HepG2 (cell line): ENCODE measurements at regions not wholly inside any gene's neighbourhood (a gene's known extent, or its start where the extent isn't known, plus 50 kb on each side); places are given as distances from the start of the nearest gene placed in this dataset.

ENCODE experiments used
- CREB1 ChIP-seq, 2 experiments: fragments of 450-650 bp in 1 of 2; IDR thresholded peaks; 2 replicates each; pipeline ENCODE4 v1.6.1; 2016 to 2017; ENCODE audit warnings: control low read depth in 1 of 2, mild to moderate bottlenecking in 1 of 2, missing compliant biosample characterization in 1 of 2, missing genetic modification characterization in 1 of 2
- EP300 ChIP-seq, 3 experiments: sonication (generic) in 1 of 3; formaldehyde crosslinking in 1 of 3; IDR thresholded peaks; 2 replicates each; pipeline versions ENCODE4 v1.5.1 to v1.6.1; 2011 to 2020; ENCODE audit warnings: low read depth in 2 of 3, low read length in 2 of 3, borderline replicate concordance in 1 of 3, improper control_type of control experiment in 1 of 3, mild to moderate bottlenecking in 1 of 3, missing genetic modification reagents in 1 of 3, moderate library complexity in 1 of 3
- MED8 ChIP-seq: sonication (generic); formaldehyde crosslinking; IDR thresholded peaks from 2 replicates; pipeline ENCODE4 v1.8.1; 2023; ENCODE audit warnings: mild to moderate bottlenecking, missing genetic modification reagents; ENCODE audit not compliant: insufficient replicate concordance
- RBM39 ChIP-seq: fragments of 200-400 bp; formaldehyde crosslinking; IDR thresholded peaks from one replicate; pipeline ENCODE4 v1.6.1; 2018; ENCODE audit warnings: antibody characterized with exemption, mild to moderate bottlenecking, low read depth, low read length; ENCODE audit not compliant: poor library complexity, severe bottlenecking
- SMARCC2 ChIP-seq: fragments of 450-650 bp; IDR thresholded peaks from 2 replicates; pipeline ENCODE4 v1.6.1; 2017; ENCODE audit warnings: antibody characterized with exemption, mild to moderate bottlenecking
- ZBTB21 ChIP-seq: sonication (generic); formaldehyde crosslinking; IDR thresholded peaks from 2 replicates; pipeline ENCODE4 v1.4.0; 2020; ENCODE audit warnings: missing genetic modification reagents
- ZNF205 ChIP-seq: IDR thresholded peaks from 2 replicates; pipeline ENCODE4 v1.6.1; 2018; ENCODE audit warnings: missing biosample characterization, missing genetic modification reagents
- ZNF510 ChIP-seq: sonication (generic); formaldehyde crosslinking; IDR thresholded peaks from 2 replicates; pipeline ENCODE4 v1.4.0; 2020; ENCODE audit warnings: low read depth, mild to moderate bottlenecking, missing genetic modification reagents
- ZNF747 ChIP-seq: sonication (generic); formaldehyde crosslinking; IDR thresholded peaks from 2 replicates; pipeline ENCODE4 v1.8.1; 2023; ENCODE audit warnings: missing genetic modification reagents, mild to moderate bottlenecking, borderline replicate concordance
- TF ChIP-seq, protein P1 (sequence below): sonication (generic); formaldehyde crosslinking; IDR thresholded peaks from 2 replicates; pipeline ENCODE4 v1.9.0; 2022; ENCODE audit warnings: missing genetic modification reagents, mild to moderate bottlenecking, borderline replicate concordance
- TF ChIP-seq, protein P2 (sequence below): sonication (generic); formaldehyde crosslinking; IDR thresholded peaks from 2 replicates; pipeline ENCODE4 v1.8.0; 2022; ENCODE audit warnings: mild to moderate bottlenecking, missing genetic modification reagents
- TF ChIP-seq, protein P3 (sequence below): sonication (generic); formaldehyde crosslinking; IDR thresholded peaks from 2 replicates; pipeline ENCODE4 v1.5.0; 2020; ENCODE audit warnings: mild to moderate bottlenecking, missing genetic modification reagents, moderate library complexity
- TF ChIP-seq, protein P4 (sequence below): sonication (generic); formaldehyde crosslinking; conservative IDR thresholded peaks from 2 replicates; pipeline ENCODE4 v1.4.0; 2020; ENCODE audit warnings: mild to moderate bottlenecking, missing genetic modification reagents, moderate library complexity
- TF ChIP-seq, protein P5 (sequence below): IDR thresholded peaks from 2 replicates; pipeline ENCODE4 v1.6.1; 2012; ENCODE audit warnings: inconsistent platforms

DNA sequence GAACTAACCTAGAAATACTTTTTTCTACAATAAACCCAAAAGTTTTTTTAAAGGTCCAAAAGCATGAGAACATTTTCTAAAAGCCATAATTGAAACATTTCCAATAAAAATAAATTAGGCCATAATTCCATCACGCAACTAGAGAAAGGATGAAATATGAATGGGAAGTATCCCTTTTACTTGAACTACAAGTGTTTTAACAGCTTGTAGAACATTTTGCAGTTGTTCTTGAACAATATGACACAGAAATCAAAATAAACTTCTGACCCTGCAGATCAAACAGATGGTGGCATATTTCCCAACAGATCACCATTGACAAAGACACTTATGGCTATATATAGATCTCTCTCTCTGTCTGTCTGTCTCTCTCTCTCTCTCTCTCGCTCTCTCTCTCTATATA lies 624.4 kb downstream of the PSAT1 start:
- TF ChIP-seq, protein P1, sequence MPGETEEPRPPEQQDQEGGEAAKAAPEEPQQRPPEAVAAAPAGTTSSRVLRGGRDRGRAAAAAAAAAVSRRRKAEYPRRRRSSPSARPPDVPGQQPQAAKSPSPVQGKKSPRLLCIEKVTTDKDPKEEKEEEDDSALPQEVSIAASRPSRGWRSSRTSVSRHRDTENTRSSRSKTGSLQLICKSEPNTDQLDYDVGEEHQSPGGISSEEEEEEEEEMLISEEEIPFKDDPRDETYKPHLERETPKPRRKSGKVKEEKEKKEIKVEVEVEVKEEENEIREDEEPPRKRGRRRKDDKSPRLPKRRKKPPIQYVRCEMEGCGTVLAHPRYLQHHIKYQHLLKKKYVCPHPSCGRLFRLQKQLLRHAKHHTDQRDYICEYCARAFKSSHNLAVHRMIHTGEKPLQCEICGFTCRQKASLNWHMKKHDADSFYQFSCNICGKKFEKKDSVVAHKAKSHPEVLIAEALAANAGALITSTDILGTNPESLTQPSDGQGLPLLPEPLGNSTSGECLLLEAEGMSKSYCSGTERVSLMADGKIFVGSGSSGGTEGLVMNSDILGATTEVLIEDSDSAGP (CRISPR knock-in tag) = no peak
- TF ChIP-seq EP300 (IDR thresholded peaks at IDR 0.05; ENCODE audit: low read depth in 2 of 2, low read length in 2 of 2) = no peak
- no peak for TF ChIP-seq EP300 (CRISPR knock-in tag; IDR thresholded peaks at IDR 0.05; ENCODE audit: borderline replicate concordance)
- TF ChIP-seq, protein P2, sequence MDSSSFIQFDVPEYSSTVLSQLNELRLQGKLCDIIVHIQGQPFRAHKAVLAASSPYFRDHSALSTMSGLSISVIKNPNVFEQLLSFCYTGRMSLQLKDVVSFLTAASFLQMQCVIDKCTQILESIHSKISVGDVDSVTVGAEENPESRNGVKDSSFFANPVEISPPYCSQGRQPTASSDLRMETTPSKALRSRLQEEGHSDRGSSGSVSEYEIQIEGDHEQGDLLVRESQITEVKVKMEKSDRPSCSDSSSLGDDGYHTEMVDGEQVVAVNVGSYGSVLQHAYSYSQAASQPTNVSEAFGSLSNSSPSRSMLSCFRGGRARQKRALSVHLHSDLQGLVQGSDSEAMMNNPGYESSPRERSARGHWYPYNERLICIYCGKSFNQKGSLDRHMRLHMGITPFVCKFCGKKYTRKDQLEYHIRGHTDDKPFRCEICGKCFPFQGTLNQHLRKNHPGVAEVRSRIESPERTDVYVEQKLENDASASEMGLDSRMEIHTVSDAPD (CRISPR knock-in tag) = no peak
- no peak for TF ChIP-seq ZNF205 (CRISPR knock-in tag)
- TF ChIP-seq SMARCC2 = no peak
- no peak for TF ChIP-seq ZNF510 (CRISPR knock-in tag)
- TF ChIP-seq, protein P3, sequence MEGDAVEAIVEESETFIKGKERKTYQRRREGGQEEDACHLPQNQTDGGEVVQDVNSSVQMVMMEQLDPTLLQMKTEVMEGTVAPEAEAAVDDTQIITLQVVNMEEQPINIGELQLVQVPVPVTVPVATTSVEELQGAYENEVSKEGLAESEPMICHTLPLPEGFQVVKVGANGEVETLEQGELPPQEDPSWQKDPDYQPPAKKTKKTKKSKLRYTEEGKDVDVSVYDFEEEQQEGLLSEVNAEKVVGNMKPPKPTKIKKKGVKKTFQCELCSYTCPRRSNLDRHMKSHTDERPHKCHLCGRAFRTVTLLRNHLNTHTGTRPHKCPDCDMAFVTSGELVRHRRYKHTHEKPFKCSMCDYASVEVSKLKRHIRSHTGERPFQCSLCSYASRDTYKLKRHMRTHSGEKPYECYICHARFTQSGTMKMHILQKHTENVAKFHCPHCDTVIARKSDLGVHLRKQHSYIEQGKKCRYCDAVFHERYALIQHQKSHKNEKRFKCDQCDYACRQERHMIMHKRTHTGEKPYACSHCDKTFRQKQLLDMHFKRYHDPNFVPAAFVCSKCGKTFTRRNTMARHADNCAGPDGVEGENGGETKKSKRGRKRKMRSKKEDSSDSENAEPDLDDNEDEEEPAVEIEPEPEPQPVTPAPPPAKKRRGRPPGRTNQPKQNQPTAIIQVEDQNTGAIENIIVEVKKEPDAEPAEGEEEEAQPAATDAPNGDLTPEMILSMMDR (CRISPR knock-in tag) = no peak
- TF ChIP-seq, protein P4, sequence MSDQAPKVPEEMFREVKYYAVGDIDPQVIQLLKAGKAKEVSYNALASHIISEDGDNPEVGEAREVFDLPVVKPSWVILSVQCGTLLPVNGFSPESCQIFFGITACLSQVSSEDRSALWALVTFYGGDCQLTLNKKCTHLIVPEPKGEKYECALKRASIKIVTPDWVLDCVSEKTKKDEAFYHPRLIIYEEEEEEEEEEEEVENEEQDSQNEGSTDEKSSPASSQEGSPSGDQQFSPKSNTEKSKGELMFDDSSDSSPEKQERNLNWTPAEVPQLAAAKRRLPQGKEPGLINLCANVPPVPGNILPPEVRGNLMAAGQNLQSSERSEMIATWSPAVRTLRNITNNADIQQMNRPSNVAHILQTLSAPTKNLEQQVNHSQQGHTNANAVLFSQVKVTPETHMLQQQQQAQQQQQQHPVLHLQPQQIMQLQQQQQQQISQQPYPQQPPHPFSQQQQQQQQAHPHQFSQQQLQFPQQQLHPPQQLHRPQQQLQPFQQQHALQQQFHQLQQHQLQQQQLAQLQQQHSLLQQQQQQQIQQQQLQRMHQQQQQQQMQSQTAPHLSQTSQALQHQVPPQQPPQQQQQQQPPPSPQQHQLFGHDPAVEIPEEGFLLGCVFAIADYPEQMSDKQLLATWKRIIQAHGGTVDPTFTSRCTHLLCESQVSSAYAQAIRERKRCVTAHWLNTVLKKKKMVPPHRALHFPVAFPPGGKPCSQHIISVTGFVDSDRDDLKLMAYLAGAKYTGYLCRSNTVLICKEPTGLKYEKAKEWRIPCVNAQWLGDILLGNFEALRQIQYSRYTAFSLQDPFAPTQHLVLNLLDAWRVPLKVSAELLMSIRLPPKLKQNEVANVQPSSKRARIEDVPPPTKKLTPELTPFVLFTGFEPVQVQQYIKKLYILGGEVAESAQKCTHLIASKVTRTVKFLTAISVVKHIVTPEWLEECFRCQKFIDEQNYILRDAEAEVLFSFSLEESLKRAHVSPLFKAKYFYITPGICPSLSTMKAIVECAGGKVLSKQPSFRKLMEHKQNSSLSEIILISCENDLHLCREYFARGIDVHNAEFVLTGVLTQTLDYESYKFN (CRISPR knock-in tag) = no peak
- no peak for TF ChIP-seq CREB1 (IDR thresholded peaks at IDR 0.05)
- TF ChIP-seq CREB1 (CRISPR knock-in tag; IDR thresholded peaks at IDR 0.05) = no peak
- TF ChIP-seq ZBTB21 = no peak
- no peak for TF ChIP-seq RBM39
- no peak for TF ChIP-seq ZNF747
- TF ChIP-seq MED8 (CRISPR knock-in tag) = no peak
- TF ChIP-seq, protein P5, sequence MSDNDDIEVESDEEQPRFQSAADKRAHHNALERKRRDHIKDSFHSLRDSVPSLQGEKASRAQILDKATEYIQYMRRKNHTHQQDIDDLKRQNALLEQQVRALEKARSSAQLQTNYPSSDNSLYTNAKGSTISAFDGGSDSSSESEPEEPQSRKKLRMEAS = no peak
